OCI-M1 (cell line): ENCODE measurements at regions not wholly inside any gene's neighbourhood (a gene's known extent, or its start where the extent isn't known, plus 50 kb on each side); places are given as distances from the start of the nearest gene placed in this dataset.
"Not testable (repeated sequence)": the region's sequence is repeated elsewhere in the genome, so short reads cannot be mapped to it uniquely, and the experiment has no call there.

ENCODE experiments used
- DNase-seq: peaks from one replicate; lab custom pipeline; 2025; lab: John Stamatoyannopoulos, UW

GRCh38 chrX:85529141-85529540, 149.7 kb upstream of the POF1B start:
- DNase-seq, result not testable (repeated sequence)

- DNase-seq, result no peak
Observed at GRCh38 chrX:85517994-85518718, 138.7 kb upstream of the POF1B start.

DNA sequence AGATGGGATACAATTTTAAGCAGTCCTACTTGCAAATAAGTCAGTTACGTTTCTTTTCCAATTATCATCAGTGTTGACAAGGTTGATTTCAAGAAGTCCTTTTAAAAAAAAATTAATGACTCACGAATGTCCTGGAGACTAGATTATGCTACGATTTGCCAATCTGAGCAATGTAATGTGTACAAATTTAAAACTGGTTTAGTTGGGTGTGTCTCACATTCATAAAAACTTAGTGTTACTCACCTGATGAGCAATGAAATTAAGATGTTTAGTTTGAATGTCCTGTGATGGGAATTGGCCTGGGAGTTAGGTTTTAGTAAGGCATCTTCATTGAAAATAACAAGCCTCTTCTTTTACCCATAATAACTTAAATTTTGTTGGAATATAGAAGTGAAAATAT, 136.7 kb upstream of the POF1B start:
- no peak for DNase-seq

GRCh38 chrX:85506871-85507270, 127.4 kb upstream of the POF1B start:
- no peak for DNase-seq

DNA sequence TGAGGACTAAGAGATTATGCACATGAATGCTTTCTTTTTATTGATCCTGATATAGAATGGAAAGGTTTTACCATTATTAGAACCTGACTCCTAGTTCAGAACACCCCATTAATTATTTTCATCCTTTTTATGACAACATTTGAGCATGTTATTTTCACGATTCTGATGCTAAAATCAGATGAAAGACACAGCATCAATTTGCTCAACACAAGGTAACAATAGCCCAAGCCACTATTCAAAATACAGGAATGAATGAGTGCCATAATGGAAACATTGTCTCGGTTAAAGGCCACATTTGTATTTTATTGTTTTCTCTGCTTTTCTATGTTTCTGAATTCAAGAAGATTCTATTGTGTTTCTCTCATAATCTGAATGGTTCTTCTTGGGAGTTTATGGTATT, 126.3 kb upstream of the POF1B start:
- no peak for DNase-seq

DNA sequence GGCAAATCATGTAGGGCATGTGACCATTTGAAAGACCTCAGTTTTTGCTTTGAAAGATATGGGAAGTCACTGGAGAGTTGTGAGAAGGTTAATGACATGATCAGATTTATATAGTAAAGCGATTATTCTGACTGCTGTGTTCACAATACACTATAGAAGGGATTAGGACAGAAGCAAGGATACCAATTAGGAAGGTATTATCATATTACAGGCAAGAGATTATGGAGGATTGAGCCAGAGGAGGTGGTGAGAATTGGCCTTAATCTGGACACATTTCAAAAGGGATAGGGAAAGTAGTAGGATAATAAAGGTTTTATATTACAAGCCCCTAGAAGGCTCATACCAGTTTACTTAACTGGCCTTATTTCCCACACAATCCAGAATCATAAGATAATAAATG, 124.9 kb upstream of the POF1B start:
- DNase-seq, result no peak

DNA sequence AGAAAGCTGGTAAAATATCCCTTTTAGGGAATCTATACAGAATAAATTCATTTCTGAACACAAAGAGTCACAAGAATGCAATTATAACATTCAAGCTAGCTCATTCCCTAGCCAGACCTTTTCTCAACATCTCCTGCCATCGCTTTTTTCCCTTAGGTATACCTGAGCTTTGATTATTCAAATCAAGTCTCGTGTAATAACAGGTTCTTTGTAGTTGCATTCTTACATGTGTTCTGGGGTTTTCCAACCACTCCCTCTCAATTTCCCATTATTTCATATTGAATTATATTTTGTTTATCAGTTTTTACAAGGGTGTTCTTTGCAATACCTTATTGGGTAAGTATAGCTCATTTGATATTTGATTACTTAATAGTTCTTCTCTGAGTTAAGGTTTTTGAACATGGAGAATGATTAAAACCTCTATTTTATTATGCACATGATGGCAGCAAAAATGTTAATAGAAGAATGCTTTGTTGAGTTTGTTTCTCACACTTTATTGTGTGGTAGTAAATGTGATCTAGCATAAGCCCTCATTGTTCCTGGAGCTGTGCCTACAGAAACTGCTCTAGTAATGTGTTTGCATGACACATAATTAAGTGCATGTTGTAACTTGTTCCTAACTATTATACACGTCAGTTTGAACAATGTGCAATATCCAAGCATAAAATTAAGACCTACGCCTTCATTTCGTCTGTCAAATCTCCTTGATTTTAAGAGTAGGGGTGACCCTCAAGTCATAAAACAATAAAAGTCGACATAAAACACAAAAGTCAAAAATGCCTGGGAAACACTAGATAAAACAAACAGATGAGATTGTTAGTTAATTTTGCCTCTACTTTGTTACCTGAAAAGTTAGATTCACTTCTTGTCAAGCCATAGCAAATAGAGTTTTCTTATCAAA, 124.0 kb upstream of the POF1B start:
- no peak for DNase-seq

GRCh38 chrX:85501349-85501748, 121.9 kb upstream of the POF1B start:
- no peak for DNase-seq

DNA sequence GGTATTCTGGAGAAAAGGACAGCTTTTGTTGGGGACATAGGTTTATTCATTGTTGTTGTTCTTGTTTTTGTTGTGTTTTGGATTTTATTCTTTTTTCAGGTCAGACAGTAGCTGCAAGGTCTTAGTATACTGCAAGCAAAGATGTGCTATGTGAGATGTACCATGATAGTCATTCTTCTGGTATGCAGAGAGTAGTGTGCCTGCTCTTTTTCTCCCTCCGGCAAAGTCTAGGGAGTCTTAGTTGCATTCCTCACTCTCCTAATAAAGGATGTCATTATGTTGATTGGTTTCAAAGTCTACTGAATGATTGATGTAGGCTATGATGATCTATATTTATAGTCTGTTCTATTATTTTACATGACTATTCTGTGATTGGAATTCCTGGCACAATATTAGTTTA, 119.9 kb upstream of the POF1B start:
- no peak for DNase-seq

DNA sequence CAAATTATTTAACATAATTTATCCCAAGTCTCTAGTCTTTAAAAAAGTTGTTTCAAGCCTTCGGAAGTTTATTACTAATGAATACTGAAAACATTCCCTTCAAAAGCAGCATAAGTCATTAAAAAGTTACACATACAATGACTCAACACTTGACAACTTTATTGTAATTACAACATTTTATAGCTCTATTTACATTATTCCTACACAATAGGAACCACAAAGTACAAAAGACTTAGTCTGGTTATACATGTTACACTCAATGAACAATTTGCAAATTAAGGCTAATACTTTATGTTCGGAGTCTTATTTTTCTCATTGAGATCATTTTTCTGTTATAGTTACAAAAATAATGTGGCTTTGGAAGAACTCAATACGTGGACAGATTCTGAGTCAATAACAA, 114.4 kb upstream of the POF1B start:
- DNase-seq, result no peak

DNA sequence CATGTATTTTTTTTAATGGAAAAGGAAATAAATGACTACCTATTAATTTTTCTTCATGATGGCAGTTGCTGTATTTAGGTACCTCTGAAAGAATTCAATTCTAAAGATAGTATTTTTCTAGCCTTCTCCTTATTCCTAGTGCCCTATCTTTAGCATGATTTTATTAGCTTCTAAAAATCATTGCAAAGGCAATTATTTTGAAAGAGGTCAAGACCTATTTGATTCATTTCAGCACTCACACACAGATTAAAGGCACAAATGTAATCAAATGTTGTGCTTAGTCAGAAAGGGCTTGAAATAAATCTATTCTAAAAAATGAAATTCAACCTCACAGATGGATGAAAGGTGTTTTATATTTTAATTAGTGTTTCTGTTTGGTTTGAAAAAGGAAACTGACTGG, 74.8 kb upstream of the POF1B start:
- DNase-seq, result no peak

- DNase-seq, result no peak
Observed at GRCh38 chrX:85444613-85445012, 65.1 kb upstream of the POF1B start.
